Mesothelial cell of epicardium (in vitro differentiated cells): ENCODE measurements at regions not wholly inside any gene's neighbourhood (a gene's known extent, or its start where the extent isn't known, plus 50 kb on each side); places are given as distances from the start of the nearest gene placed in this dataset.

ENCODE experiments used
- DNase-seq, 2 experiments: peaks; one replicate each; pipeline ENCODE4 v3.0.0; 2021; ENCODE audit warnings: low spot score in 2 of 2; ENCODE audit not compliant: unreplicated experiment in 2 of 2
- H3K27ac Mint-ChIP-seq: 2 replicates; pipeline ENCODE4 v1.8.0; 2021; ENCODE audit warnings: mixed read lengths
- H3K27me3 Mint-ChIP-seq: 2 replicates; pipeline ENCODE4 v1.8.0; 2021; ENCODE audit warnings: low read depth, mixed read lengths
- H3K36me3 Mint-ChIP-seq: 2 replicates; pipeline ENCODE4 v1.8.0; 2021; ENCODE audit warnings: mixed read lengths
- H3K4me1 Mint-ChIP-seq: 2 replicates; pipeline ENCODE4 v1.8.0; 2021; ENCODE audit warnings: mixed read lengths
- H3K4me3 Mint-ChIP-seq: 2 replicates; pipeline ENCODE4 v1.8.0; 2021; ENCODE audit warnings: mild to moderate bottlenecking, moderate library complexity, mixed read lengths
- H3K9me3 Mint-ChIP-seq: 2 replicates; pipeline ENCODE4 v1.8.0; 2021; ENCODE audit warnings: mixed read lengths
- CTCF ChIP-seq: fragments of 200-600 bp; sonication (generic); IDR thresholded peaks from one replicate; pipeline ENCODE4 v1.5.0; 2021; ENCODE audit warnings: antibody characterized with exemption; ENCODE audit not compliant: unreplicated experiment

- peaks cover 13% of the 10 kb centered on the region for H3K27me3 Mint-ChIP-seq
- H3K4me1 Mint-ChIP-seq: peaks cover 3% of the 10 kb centered on the region
- no peaks in the 10 kb centered on the region for H3K36me3 Mint-ChIP-seq
- H3K27ac Mint-ChIP-seq: no peak overlapping the region
- peak in 1 of 2 experiments; percentile 30 for DNase-seq
- TF ChIP-seq CTCF: no peak
- H3K4me3 Mint-ChIP-seq: no peak overlapping the region
- H3K9me3 Mint-ChIP-seq: peaks cover 6% of the 10 kb centered on the region
Observed at GRCh38 chr2:217749008-217749407, 253.8 kb downstream of the TNS1 start.

- Mint-ChIP-seq H3K9me3 (peaks cover 6% of the 10 kb centered on the region), H3K27ac (no peak overlapping the region), H3K36me3 (no peaks in the 10 kb centered on the region), H3K4me3 (no peak overlapping the region), H3K4me1 (peaks cover 3% of the 10 kb centered on the region), H3K27me3 (peaks cover 4% of the 10 kb centered on the region)
- no peak for TF ChIP-seq CTCF
- DNase-seq: peak in 1 of 2 experiments; percentile 6
Observed at GRCh38 chr2:217746808-217747207, 256.0 kb downstream of the TNS1 start.

- Mint-ChIP-seq H3K4me1 (peaks cover 3% of the 10 kb centered on the region), H3K27ac (no peak overlapping the region), H3K36me3 (no peaks in the 10 kb centered on the region), H3K27me3 (peaks cover 2% of the 10 kb centered on the region), H3K4me3 (no peak overlapping the region), H3K9me3 (peaks cover 6% of the 10 kb centered on the region)
- DNase-seq: peak in 1 of 2 experiments; percentile 28
- TF ChIP-seq CTCF: no peak
Observed at GRCh38 chr2:217743966-217744761, 258.6 kb downstream of the TNS1 start.

GRCh38 chr2:217743407-217743806 is 259.4 kb downstream of the TNS1 start:
- H3K4me1 Mint-ChIP-seq: no peaks in the 10 kb centered on the region
- H3K9me3 Mint-ChIP-seq: peaks cover 6% of the 10 kb centered on the region
- H3K4me3 Mint-ChIP-seq: no peak overlapping the region
- no peak overlapping the region for H3K27ac Mint-ChIP-seq
- H3K27me3 Mint-ChIP-seq: peaks cover 2% of the 10 kb centered on the region
- H3K36me3 Mint-ChIP-seq: no peaks in the 10 kb centered on the region
- peak in 1 of 2 experiments; percentile 14 for DNase-seq
- no peak for TF ChIP-seq CTCF

GRCh38 chr2:217742841-217743240 is 260.0 kb downstream of the TNS1 start:
- Mint-ChIP-seq H3K9me3 (peaks cover 6% of the 10 kb centered on the region), H3K4me3 (no peak overlapping the region), H3K27me3 (peaks cover 2% of the 10 kb centered on the region), H3K36me3 (peaks cover 2% of the 10 kb centered on the region), H3K27ac (no peak overlapping the region), H3K4me1 (no peaks in the 10 kb centered on the region)
- TF ChIP-seq CTCF: no peak
- peak in 1 of 2 experiments; percentile 13 for DNase-seq
